ENCODE measurements at regions not wholly inside any gene's neighbourhood (a gene's known extent, or its start where the extent isn't known, plus 50 kb on each side); places are given as distances from the start of the nearest gene placed in this dataset.

DNA sequence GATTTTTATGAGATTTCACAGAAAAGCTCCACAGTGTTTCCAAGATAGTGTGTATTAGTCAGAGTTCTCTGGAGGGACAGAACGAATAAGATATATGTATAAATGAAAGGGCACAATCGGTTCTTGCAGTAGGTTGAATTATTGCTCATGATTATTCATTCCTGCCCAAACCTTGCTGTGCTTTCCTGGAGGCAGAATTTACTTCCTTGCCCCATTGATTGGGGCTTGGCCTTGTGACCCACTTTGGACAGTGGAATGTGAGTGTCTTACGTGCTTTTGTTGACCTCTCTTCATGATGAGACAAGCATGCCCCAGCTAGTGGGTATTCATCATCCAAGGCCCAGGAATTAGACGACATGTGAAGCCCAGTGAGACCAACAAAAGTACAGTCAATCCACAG is 53.0 kb upstream of the ABCB5 start:
- no peak for TF ChIP-seq EZH2 (IDR thresholded peaks at IDR 0.05; ENCODE audit: insufficient read depth, low read length)
- TF ChIP-seq CTCF (IDR thresholded peaks at IDR 0.05; ENCODE audit: insufficient read depth, low read depth, low read length): no peak

All from astrocyte (in vitro differentiated cells and primary cell).